ENCODE measurements at regions not wholly inside any gene's neighbourhood (a gene's known extent, or its start where the extent isn't known, plus 50 kb on each side); places are given as distances from the start of the nearest gene placed in this dataset.
"Not testable (repeated sequence)": the region's sequence is repeated elsewhere in the genome, so short reads cannot be mapped to it uniquely, and the experiment has no call there.

DNA sequence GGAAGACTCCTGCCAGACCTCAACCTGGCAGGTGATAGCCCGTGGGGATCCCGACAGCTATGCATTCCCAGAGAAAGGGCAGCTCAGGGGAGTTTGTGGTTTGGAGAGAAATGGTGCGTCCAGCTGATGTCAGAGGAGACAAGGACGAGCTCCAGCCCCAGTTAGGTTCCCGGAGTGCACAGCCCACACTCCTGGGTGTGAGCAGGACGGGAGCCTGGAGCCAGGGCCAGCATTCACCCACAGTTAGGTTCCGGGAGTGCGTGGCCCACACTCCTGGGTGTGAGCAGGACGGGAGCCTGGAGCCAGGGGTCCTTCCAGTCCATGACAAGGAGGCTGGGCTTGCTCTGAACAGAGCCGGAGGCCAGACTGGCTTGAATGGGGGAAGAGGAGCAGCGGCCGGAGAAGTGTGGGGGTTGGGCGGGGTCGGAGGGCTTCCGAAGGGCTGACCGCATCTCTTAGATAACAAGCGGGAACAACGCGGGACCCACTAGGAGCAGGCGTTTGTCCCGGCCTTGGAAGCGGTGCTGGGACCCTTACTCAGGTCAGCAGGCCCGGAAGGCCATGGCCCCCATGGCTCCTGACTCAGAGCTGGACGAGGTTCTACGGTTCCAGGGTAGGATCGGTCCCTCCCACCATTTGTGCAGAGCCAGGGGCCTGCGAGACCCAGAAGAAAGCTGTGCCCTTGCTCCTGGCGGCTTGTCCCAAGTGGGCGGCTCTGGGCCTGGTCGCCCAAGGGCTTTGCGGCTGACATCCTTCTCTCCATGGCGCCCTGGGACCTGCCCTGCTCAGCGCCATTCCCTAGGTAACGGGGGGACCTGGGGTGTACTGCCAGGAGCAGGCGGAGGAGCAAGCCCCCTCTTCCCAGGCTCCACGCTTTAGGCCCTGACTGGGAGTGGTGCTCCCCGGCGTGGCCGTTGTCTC, 185.6 kb downstream of the RTP5 start:
- DNase-seq, result no peak

- no peak for DNase-seq
Observed at GRCh38 chr2:242056026-242056425, 186.5 kb downstream of the RTP5 start.

- DNase-seq, result no peak
Observed at GRCh38 chr2:242056785-242057184, 187.3 kb downstream of the RTP5 start.

DNA sequence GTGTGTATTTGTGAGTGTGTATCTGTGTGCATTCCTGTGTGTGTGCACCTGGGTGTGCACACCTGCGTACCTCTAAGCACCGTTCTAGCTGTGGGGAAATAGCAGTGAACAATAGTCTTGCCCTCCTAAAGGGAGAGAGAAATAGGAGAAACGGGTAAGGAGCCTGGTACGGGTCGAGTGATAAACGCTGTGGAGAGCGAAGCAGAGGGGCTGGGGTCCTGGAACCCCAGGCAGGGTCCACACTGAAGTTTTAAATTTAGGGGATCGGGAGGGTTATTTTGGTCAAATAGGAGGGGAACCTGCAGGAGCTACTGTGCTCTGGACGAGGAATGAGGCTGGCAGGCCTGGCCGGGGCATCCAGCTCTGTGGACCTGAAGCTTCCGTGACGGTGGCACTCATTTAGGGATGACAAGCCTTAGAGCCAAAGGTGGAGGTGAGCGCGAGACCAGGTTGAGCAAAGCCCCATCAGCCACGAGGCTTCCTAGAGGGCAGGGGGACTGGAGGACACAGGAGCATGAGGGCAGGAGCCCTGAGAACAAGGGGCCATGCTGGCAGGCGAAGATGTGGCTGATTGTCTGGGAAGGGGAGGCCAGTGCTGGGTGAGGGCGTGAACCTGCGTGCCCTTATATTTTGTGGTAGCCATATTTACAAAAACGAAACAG, 188.0 kb downstream of the RTP5 start:
- no peak for DNase-seq

DNA sequence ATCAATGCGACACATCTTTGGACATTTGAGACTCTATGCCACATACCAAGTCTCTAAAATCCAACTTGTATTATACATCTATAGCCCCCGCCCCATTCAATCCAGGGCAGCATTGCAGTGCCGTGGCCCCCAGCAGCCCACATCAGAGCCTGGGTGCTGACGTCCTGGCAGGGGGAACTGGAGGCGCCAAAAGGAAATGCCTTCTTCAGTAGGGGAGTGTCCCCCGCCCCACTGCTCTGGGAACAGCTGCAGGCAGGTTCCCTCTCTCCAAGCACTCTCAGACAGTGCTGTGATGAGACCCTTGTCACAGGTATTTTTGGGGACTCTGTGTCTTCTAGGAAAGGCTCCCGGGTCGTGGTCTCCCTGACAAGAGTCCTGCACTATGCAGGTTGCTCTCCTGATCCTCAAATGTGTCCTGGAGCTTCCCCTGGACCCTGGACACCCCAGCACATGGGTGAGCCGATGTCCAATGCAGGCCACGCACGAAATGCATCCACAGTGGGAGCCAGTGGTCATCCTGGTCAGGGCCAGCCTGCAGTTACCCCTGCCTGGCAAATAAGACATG, 188.7 kb downstream of the RTP5 start:
- DNase-seq, result no peak

DNA sequence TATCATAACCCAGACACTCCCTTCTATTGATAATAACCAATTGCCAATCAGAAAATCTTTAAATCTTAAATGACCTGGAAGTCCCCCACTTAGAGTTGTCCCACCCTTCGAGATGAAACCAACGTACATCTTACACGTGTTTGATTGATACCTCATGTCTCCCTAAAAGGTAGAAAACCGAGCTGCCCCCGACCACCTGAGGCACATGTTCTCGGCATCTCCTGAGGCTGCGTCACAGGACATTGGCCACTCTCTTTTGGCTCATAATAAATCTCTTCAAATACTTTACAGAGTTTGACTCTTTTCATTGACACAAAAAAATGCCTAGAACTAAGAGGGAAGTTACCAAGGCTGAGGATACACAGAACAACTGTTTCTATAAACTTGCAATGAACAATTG, 190.0 kb downstream of the RTP5 start:
- DNase-seq, result no peak

DNA sequence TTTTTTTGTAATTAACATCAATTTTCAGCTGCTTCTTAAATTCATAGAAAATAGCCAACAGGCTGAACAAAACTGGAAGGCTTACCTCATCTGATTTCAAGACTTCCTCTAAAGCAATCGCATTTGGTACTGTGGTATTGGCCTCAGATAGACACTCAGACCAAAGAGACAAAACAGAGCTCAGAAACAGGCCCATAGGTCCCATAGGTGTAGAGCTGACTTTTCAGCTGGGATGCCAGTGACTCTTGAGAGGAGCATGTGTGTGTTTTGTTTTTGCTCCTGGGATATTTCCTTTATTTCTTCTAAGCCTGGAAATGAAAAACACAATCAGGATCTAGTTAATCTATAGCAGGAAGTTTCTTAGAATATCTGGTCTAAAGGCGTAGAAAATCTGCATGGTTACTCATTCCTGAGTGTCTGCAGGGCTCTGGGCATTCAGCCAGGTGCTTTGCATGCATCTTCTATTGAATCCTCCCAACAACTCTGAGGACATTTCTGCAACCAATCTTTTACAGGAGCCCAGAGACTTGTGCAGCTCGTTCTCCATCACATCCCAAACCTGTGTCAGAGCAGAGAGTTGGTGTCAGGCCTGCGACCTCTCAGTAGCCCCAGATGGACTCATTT, 190.8 kb downstream of the RTP5 start:
- no peak for DNase-seq

DNA sequence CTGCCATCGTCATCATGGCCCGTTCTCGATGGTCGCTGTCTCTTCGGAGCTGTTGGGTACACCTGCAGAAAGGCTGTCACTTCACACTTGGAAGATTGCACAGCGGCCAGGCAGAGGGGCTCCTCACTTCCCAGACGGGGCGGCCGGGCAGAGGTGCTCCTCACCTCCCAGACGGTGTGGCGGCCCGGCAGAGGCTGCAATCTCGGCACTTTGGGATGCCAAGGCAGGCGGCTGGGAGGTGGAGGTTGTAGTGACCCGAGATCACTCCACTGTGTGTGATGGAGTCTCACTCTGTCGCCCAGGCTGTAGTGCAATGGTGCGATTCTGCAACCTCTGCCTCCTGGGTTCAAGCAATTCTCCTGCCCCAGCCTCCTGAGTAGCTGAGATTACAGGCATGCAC, 192.4 kb downstream of the RTP5 start:
- DNase-seq, result not testable (repeated sequence)

DNA sequence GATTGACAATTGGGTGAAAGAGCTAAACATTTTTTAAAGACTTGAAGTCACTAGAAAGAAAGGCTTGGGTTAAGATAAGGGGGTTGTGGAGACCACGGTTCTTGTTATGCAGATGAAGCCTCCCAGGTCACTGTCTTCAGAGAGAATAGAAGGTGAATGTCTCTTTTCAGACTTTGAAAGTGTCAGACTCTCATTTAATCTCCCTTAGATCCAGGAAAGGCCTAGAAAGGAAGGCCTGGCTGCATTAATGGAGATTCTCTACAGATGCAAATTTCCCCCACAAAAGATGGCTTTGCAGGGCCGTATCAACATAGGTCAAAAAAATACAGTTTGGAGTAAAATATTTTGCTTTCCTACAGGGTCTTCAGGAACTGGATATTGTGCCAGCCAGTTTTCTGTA, 193.9 kb downstream of the RTP5 start:
- no peak for DNase-seq

- no peak for DNase-seq
Observed at GRCh38 chr2:242063850-242064249, 194.3 kb downstream of the RTP5 start.

DNA sequence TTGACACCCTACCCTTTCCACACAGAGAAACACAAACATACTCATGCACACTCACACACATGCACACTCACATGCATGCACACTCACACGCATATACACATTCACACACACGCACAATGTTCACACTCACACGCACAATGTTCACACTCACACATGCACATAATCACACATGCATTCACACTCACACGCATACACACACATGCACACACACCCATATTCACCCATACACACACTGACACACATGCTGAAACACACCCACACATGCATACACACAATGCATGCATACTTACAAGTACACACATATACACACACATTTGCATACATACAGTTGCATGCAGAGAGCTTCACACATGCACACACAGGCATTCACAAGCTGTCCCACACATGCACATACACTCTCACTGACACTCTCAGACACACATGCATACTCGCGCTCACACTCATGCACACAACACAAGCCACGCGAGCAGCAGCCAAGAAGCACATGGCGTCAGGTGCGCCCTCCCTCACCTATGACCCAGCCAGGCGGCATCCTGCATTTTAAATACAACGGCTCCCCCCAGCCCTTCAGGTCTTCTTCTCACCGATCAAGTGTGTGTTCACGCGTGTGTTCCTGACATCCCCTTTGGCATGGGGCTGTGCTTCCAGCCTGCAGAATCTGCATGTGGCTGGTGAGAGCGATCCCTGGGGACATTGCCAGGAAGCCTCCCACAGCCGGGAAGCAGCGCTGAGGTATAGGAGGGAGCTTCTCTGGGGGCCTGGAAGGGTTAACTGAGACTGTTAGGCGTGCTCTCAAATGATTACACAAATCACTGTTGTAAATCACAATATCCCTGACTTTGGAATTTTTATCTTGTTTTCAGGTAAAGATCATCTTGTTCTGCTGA, 195.1 kb downstream of the RTP5 start:
- no peak for DNase-seq

GRCh38 chr2:242065426-242065825, 195.9 kb downstream of the RTP5 start:
- DNase-seq, result no peak

DNA sequence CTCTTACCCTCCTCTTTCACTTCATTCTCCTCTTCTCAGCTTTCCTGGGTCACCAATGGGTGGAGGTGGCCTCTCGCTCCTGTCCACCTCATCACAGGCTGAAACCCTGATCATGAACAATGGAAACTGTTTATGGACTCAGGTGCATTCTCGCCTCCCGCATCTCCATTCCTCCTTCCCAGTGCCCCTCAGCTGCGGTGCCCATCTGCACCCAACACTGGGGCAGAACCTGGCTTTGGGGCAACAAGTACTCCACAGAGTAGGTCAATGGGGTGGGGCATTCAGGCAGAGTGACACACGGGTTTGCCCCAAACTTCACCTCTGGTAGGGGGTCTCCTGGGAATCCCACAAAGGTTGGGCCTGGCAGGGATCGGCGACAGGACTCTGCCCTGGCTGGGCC, 199.5 kb downstream of the RTP5 start:
- no peak for DNase-seq

GRCh38 chr2:242069938-242070395, 200.4 kb downstream of the RTP5 start:
- DNase-seq, result not testable (repeated sequence)

DNA sequence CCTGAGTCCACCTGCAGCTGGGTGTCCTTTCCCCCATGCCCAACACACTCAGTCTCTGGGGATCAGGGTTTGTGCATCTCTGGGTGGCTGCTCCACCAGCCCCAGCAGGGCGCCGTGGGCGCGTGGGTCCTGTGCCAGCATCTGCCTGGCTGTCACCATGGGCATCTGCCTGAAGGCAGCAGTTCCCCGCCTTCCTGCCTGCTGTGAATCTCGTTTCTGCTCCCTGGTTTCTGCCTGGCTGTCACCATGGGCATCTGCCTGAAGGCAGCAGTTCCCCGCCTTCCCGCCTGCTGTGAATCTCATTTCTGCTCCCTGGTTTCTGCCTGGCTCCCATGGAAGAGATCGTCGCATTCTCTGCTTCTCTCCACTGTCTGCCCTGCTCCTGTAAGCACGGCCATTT, 201.2 kb downstream of the RTP5 start:
- not testable (repeated sequence) for DNase-seq

DNA sequence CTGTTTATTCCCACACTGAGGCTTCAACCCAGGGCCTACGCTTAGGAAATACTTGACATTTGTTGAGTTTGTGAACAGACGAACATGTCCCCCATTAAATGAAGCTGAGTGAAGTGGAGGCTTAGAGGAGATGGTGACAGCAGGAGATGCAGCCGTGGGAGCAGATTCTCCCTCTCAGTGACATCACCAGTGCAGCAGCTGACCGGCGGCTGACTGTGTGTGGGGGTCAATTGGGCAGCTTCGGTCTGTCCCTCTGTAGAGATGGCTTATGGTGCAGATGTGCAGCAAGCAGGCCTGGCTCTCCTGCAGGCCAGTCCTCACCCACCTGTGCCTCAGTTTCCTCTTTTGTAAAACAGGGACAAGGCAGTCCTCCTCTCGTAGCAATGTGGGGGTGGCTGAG, 201.8 kb downstream of the RTP5 start:
- DNase-seq, result not testable (repeated sequence)

DNA sequence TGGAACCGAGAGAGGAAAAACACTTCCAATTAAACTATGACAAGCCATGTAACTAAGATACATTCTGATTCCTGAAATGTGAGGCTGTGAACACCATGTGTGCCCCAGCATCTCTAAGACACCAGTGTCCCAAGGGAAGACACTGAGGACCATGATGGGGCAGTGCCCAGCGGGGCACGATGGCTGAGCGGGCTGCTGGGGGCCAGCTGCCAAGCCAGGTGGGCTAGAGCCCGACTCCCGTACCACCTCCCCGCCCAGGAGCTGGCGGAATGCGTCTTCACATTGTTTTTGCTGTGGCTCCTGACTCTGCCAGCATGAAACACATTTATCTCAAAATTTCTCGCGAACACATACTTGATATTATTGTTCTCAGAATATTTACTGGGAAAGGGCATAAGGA, 202.4 kb downstream of the RTP5 start:
- not testable (repeated sequence) for DNase-seq

GRCh38 chr2:242075168-242075567, 205.6 kb downstream of the RTP5 start:
- no peak for DNase-seq

DNA sequence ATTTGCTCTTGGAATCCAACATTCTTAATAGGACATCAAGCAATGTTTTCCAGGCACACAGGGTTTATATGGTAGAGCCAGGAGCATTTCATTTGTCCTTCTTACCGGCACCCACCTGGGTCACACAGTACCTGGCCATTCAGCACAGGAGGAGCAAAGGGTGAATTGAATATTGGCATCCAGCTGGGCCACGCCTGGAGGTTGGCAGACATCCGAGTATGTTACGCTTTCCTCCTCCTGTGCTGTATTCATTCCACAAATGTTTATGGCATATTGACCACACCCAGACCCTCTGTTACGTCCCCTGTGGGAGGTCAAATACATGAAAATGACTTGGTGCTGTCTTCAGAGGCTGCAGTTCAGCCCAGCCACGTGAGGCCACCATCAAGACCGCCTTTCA, 206.2 kb downstream of the RTP5 start:
- DNase-seq, result no peak

GRCh38 chr2:242076184-242076583, 206.7 kb downstream of the RTP5 start:
- DNase-seq, result not testable (repeated sequence)

GRCh38 chr2:242078426-242078825, 208.9 kb downstream of the RTP5 start:
- DNase-seq, result not testable (repeated sequence)

GRCh38 chr2:242079792-242080191, 210.3 kb downstream of the RTP5 start:
- not testable (repeated sequence) for DNase-seq
